HG02798 (cell line): ENCODE measurements at regions not wholly inside any gene's neighbourhood (a gene's known extent, or its start where the extent isn't known, plus 50 kb on each side); places are given as distances from the start of the nearest gene placed in this dataset.
"Not testable (repeated sequence)": the region's sequence is repeated elsewhere in the genome, so short reads cannot be mapped to it uniquely, and the experiment has no call there.

Experiments used
- ATAC-seq: cut with Tn5 transposase; IDR thresholded peaks from one replicate; pipeline ENCODE4 v1.9.1; 2021; ENCODE audit warnings: mild to moderate bottlenecking; ENCODE audit not compliant: unreplicated experiment, poor library complexity

- no peak for ATAC-seq
Observed at GRCh38 chr3:21893242-21893641, 142.2 kb upstream of the ZNF385D start.

GRCh38 chr3:21894459-21895340 is 143.7 kb upstream of the ZNF385D start:
- no peak for ATAC-seq

GRCh38 chr3:21898316-21898715 is 147.3 kb upstream of the ZNF385D start:
- no peak for ATAC-seq

- ATAC-seq: no peak
Observed at GRCh38 chr3:21901484-21901883, 150.5 kb upstream of the ZNF385D start.

- ATAC-seq: no peak
Observed at GRCh38 chr3:21902956-21903355, 151.9 kb upstream of the ZNF385D start.

- no peak for ATAC-seq
Observed at GRCh38 chr3:21909096-21909495, 158.1 kb upstream of the ZNF385D start.

GRCh38 chr3:21912711-21913110 is 161.7 kb upstream of the ZNF385D start:
- no peak for ATAC-seq

- no peak for ATAC-seq
Observed at GRCh38 chr3:21913791-21914190, 162.8 kb upstream of the ZNF385D start.

- ATAC-seq: no peak
Observed at GRCh38 chr3:21914451-21914850, 163.4 kb upstream of the ZNF385D start.

- ATAC-seq: no peak
Observed at GRCh38 chr3:21919383-21919782, 168.4 kb upstream of the ZNF385D start.

GRCh38 chr3:21920421-21920861 is 169.4 kb upstream of the ZNF385D start:
- ATAC-seq: no peak

- ATAC-seq: not testable (repeated sequence)
Observed at GRCh38 chr3:21923156-21923555, 172.1 kb upstream of the ZNF385D start.

GRCh38 chr3:21927261-21927660 is 176.3 kb upstream of the ZNF385D start:
- no peak for ATAC-seq

GRCh38 chr3:21934591-21934990 is 183.6 kb upstream of the ZNF385D start:
- ATAC-seq: no peak

- ATAC-seq: no peak
Observed at GRCh38 chr3:21936207-21936606, 185.2 kb upstream of the ZNF385D start.

- ATAC-seq: no peak
Observed at GRCh38 chr3:21938267-21938681, 187.3 kb upstream of the ZNF385D start.

GRCh38 chr3:21942328-21942727 is 191.3 kb upstream of the ZNF385D start:
- no peak for ATAC-seq

GRCh38 chr3:21944251-21944650 is 193.2 kb upstream of the ZNF385D start:
- ATAC-seq: no peak

GRCh38 chr3:21952856-21953255 is 201.8 kb upstream of the ZNF385D start:
- ATAC-seq: no peak

- ATAC-seq: no peak
Observed at GRCh38 chr3:21954709-21955108, 203.7 kb upstream of the ZNF385D start.

- no peak for ATAC-seq
Observed at GRCh38 chr3:21955406-21955805, 204.4 kb upstream of the ZNF385D start.

- no peak for ATAC-seq
Observed at GRCh38 chr3:21960033-21960432, 209.0 kb upstream of the ZNF385D start.
